Caco-2 (cell line): ENCODE measurements at regions not wholly inside any gene's neighbourhood (a gene's known extent, or its start where the extent isn't known, plus 50 kb on each side); places are given as distances from the start of the nearest gene placed in this dataset.

ENCODE experiments used
- BruUV-seq: library from RNA; stranded (reverse); fragments of 400-500 nt; replicated peaks from 2 replicates; lab custom pipeline; 2021; lab: Mats Ljungman, UMichigan
- CTCF ChIA-PET: fragments of 300-600 bp; sonication (Branson Sonifier 250); formaldehyde crosslinking; loops from one replicate; lab custom pipeline; 2022; ENCODE audit warnings: antibody characterized with exemption; lab: Charles Lee
- POLR2A ChIA-PET: fragments of 300-600 bp; sonication (Branson Sonifier 250); formaldehyde crosslinking; loops from one replicate; lab custom pipeline; 2022; ENCODE audit warnings: antibody characterized with exemption; lab: Charles Lee
- DNase-seq, 2 experiments: peaks; one replicate each; pipeline versions ENCODE4 v3.0.0 to v3.0.0-alpha.2; 2020 to 2022
- H3K27me3 ChIP-seq: replicated peaks from 2 replicates; pipeline ENCODE4 v1.6.0; 2011; ENCODE audit warnings: low read length; ENCODE audit not compliant: control insufficient read depth, insufficient read depth
- H3K36me3 ChIP-seq: 2 replicates; pipeline ENCODE4 v1.5.1; 2011; ENCODE audit warnings: low read length; ENCODE audit not compliant: control insufficient read depth, insufficient read depth
- H3K4me1 ChIP-seq: fragments of 250-450 bp; sonication (Bioruptor Pico); 2 replicates; pipeline ENCODE4 v1.5.1; 2020; ENCODE audit warnings: mild to moderate bottlenecking
- H3K4me3 ChIP-seq: 2 replicates; pipeline ENCODE4 v1.5.1; 2011; ENCODE audit warnings: low read depth, mild to moderate bottlenecking, control low read depth, low read length
- H3K9me3 ChIP-seq: fragments of 250-450 bp; sonication (Bioruptor Pico); 2 replicates; pipeline ENCODE4 v1.5.1; 2020; ENCODE audit warnings: mild to moderate bottlenecking, moderate library complexity
- H3K27ac Mint-ChIP-seq: one replicate; pipeline ENCODE4 v1.8.0; 2022; ENCODE audit warnings: mixed read lengths; ENCODE audit not compliant: unreplicated experiment
- H3K27me3 Mint-ChIP-seq: one replicate; pipeline ENCODE4 v1.8.0; 2022; ENCODE audit warnings: mixed read lengths; ENCODE audit not compliant: insufficient read depth, unreplicated experiment
- H3K36me3 Mint-ChIP-seq: one replicate; pipeline ENCODE4 v1.8.0; 2022; ENCODE audit warnings: mild to moderate bottlenecking, mixed read lengths; ENCODE audit not compliant: insufficient read depth, unreplicated experiment
- H3K4me1 Mint-ChIP-seq: one replicate; pipeline ENCODE4 v1.8.0; 2022; ENCODE audit warnings: low read depth, mixed read lengths; ENCODE audit not compliant: unreplicated experiment
- H3K4me3 Mint-ChIP-seq: one replicate; pipeline ENCODE4 v1.8.0; 2022; ENCODE audit warnings: mild to moderate bottlenecking, moderate library complexity, mixed read lengths; ENCODE audit not compliant: unreplicated experiment
- H3K9me3 Mint-ChIP-seq: one replicate; pipeline ENCODE4 v1.8.0; 2022; ENCODE audit warnings: mixed read lengths; ENCODE audit not compliant: unreplicated experiment
- CTCF ChIP-seq, 2 experiments: fragments of 200-600 bp in 1 of 2; IDR thresholded peaks; 1 replicate in 1 of 2; 2 replicates in 1 of 2; pipeline versions ENCODE4 v1.5.1 to v1.8.0; 2011 to 2022; ENCODE audit warnings: antibody characterized with exemption in 1 of 2, control low read depth in 1 of 2, inconsistent platforms in 1 of 2, low read depth in 1 of 2, low read length in 1 of 2, mild to moderate bottlenecking in 1 of 2, moderate library complexity in 1 of 2; ENCODE audit not compliant: insufficient read depth in 1 of 2, severe bottlenecking in 1 of 2, unreplicated experiment in 1 of 2
- intact Hi-C: fragments of 100-400 bp; cut with micrococcal nuclease; formaldehyde crosslinking; loops from one replicate; pipeline ENCODE4 v1.10.0; 2022; ENCODE audit not compliant: unreplicated experiment

GRCh38 chr14:61203081-61203753, 77.9 kb downstream of the TMEM30B start:
- H3K9me3 Mint-ChIP-seq, result no peaks in the 10 kb centered on the region
- BruUV-seq, result no TSS peak
- H3K36me3 Mint-ChIP-seq, result no peaks in the 10 kb centered on the region
- ChIA-PET POLR2A (no interaction called here), CTCF (no interaction called here)
- no peak overlapping the region for H3K27ac Mint-ChIP-seq
- peaks cover 20% of the 10 kb centered on the region for H3K27me3 Mint-ChIP-seq
- H3K9me3 ChIP-seq, result no peaks in the 10 kb centered on the region
- TF ChIP-seq CTCF (IDR thresholded peaks at IDR 0.05; ENCODE audit: insufficient read depth in 1 of 2, low read depth in 1 of 2, low read length in 1 of 2, severe bottlenecking in 1 of 2, unreplicated experiment in 1 of 2), result no peak
- no peaks in the 10 kb centered on the region for H3K4me1 Mint-ChIP-seq
- no peak overlapping the region for H3K4me3 ChIP-seq
- H3K36me3 ChIP-seq, result no peaks in the 10 kb centered on the region
- no peak for DNase-seq
- intact Hi-C loops, result no loop called here
- no peak overlapping the region for H3K4me3 Mint-ChIP-seq
- no peaks in the 10 kb centered on the region for H3K27me3 ChIP-seq
- H3K4me1 ChIP-seq, result no peaks in the 10 kb centered on the region

GRCh38 chr14:61202124-61202523, 79.0 kb downstream of the TMEM30B start:
- no peaks in the 10 kb centered on the region for H3K4me1 Mint-ChIP-seq

GRCh38 chr14:61201171-61201570, 80.0 kb downstream of the TMEM30B start:
- Mint-ChIP-seq H3K4me1 (no peaks in the 10 kb centered on the region), H3K36me3 (no peaks in the 10 kb centered on the region), H3K9me3 (no peaks in the 10 kb centered on the region), H3K27ac (no peak overlapping the region), H3K27me3 (peaks cover 20% of the 10 kb centered on the region), H3K4me3 (no peak overlapping the region)
- TF ChIP-seq CTCF (IDR thresholded peaks at IDR 0.05; ENCODE audit: insufficient read depth in 1 of 2, low read depth in 1 of 2, low read length in 1 of 2, severe bottlenecking in 1 of 2, unreplicated experiment in 1 of 2), result no peak
- no peaks in the 10 kb centered on the region for H3K4me1 ChIP-seq
- intact Hi-C loops, result no loop called here
- H3K9me3 ChIP-seq, result no peaks in the 10 kb centered on the region
- no peaks in the 10 kb centered on the region for H3K27me3 ChIP-seq
- no peak for DNase-seq
- no TSS peak for BruUV-seq
- H3K36me3 ChIP-seq, result no peaks in the 10 kb centered on the region
- no peak overlapping the region for H3K4me3 ChIP-seq
- POLR2A ChIA-PET, result no interaction called here
- CTCF ChIA-PET, result no interaction called here

More at GRCh38 chr14:61202124-61202523, 79.0 kb downstream of the TMEM30B start:
- Mint-ChIP-seq H3K27me3 (peaks cover 20% of the 10 kb centered on the region), H3K36me3 (no peaks in the 10 kb centered on the region), H3K9me3 (no peaks in the 10 kb centered on the region), H3K27ac (no peak overlapping the region), H3K4me3 (no peak overlapping the region)
- no peaks in the 10 kb centered on the region for H3K27me3 ChIP-seq
- DNase-seq, result no peak
- no peaks in the 10 kb centered on the region for H3K9me3 ChIP-seq
- BruUV-seq, result no TSS peak
- H3K4me3 ChIP-seq, result no peak overlapping the region
- ChIA-PET POLR2A (no interaction called here), CTCF (no interaction called here)
- no peaks in the 10 kb centered on the region for H3K4me1 ChIP-seq
- no peak for TF ChIP-seq CTCF (IDR thresholded peaks at IDR 0.05; ENCODE audit: insufficient read depth in 1 of 2, low read depth in 1 of 2, low read length in 1 of 2, severe bottlenecking in 1 of 2, unreplicated experiment in 1 of 2)
- H3K36me3 ChIP-seq, result no peaks in the 10 kb centered on the region
- intact Hi-C loops, result no loop called here
